Sigmoid colon (tissue), 6 donors: ENCODE measurements at regions not wholly inside any gene's neighbourhood (a gene's known extent, or its start where the extent isn't known, plus 50 kb on each side); places are given as distances from the start of the nearest gene placed in this dataset.

ENCODE experiments used
- DNase-seq: peaks from one replicate; pipeline ENCODE4 v3.0.0-alpha.2; 2019
- H3K27ac ChIP-seq, 4 donors: fragments of 200-600 bp; sonication (generic); one replicate each; pipeline ENCODE4 v1.5.1; 2016 to 2019; ENCODE audit warnings: mild to moderate bottlenecking in 1 of 4
- H3K27me3 ChIP-seq, 3 donors: fragments of 200-600 bp; sonication (generic); one replicate each; pipeline ENCODE4 v1.5.1; 2019; ENCODE audit warnings: mild to moderate bottlenecking in 1 of 3
- H3K36me3 ChIP-seq, 4 donors: fragments of 200-600 bp; sonication (generic); one replicate each; pipeline ENCODE4 v1.5.1; 2016 to 2019
- H3K4me1 ChIP-seq, 4 donors: fragments of 200-600 bp; sonication (generic); one replicate each; pipeline ENCODE4 v1.5.1; 2017 to 2019
- H3K4me3 ChIP-seq, 4 donors: fragments of 200-600 bp; sonication (generic); one replicate each; pipeline ENCODE4 v1.5.1; 2017 to 2019; ENCODE audit warnings: mild to moderate bottlenecking in 2 of 4, moderate library complexity in 1 of 4
- H3K9me3 ChIP-seq, 4 donors: fragments of 200-600 bp in 3 of 4; sonication (generic) in 3 of 4; one replicate each; pipeline versions ENCODE4 v1.5.1 to v1.6.1; 2013 to 2019
- CTCF ChIP-seq, 4 experiments: fragments of 450-650 bp in 3 of 4; fragments of 200-600 bp in 1 of 4; IDR thresholded peaks; one replicate each; pipeline ENCODE4 v1.5.1; 2016 to 2019; ENCODE audit warnings: antibody characterized with exemption in 4 of 4, mild to moderate bottlenecking in 3 of 4, moderate library complexity in 2 of 4
- EP300 ChIP-seq, 4 donors: sonication (generic); formaldehyde crosslinking; IDR thresholded peaks; one replicate each; pipeline ENCODE4 v1.6.1; 2017; ENCODE audit warnings: antibody characterized with exemption in 4 of 4
- POLR2A ChIP-seq, 2 donors: fragments of 450-650 bp; IDR thresholded peaks; one replicate each; pipeline ENCODE4 v1.6.1; 2016; ENCODE audit warnings: antibody characterized with exemption in 2 of 2, mild to moderate bottlenecking in 2 of 2, moderate library complexity in 2 of 2
- POLR2AphosphoS5 ChIP-seq, 4 donors: sonication (generic); formaldehyde crosslinking; IDR thresholded peaks; one replicate each; pipeline ENCODE4 v1.6.1; 2017; ENCODE audit warnings: antibody characterized with exemption in 4 of 4
- WGBS, 2 donors: extraction: QIAGEN DNeasy Blood & Tissue Kit; methylation state at CpG; one replicate each; pipeline ENCODE4 v1.1.7; 2013; 5-methylcytosine and 5-hydroxymethylcytosine counted together
- intact Hi-C: fragments of 100-400 bp; cut with DNase I; formaldehyde crosslinking; loops from one replicate; pipeline ENCODE4 v1.15.1; 2023
- donor health status: healthy with polysubstance abuse.
- donor health status: healthy.

DNA sequence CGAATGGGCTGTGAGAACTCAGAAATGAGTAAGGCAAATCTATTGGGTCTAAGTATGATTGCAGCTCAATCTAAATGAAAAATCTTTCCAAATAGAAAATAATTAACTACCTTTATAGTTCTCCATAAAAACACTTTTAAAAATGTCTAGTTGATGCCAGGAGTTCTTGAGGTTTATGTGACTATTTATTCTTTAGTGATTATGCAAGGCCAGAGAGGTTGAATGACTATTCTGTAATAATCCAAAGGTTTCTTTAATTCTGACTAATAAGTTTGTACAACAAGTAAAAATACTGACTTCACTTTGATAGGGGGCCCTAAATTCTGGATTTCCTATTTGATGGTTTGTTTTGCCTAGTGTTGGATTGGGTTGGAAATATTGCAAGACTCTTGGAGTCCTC is 461.2 kb downstream of the EPM2A start:
- no peaks in the 10 kb centered on the region for H3K36me3 ChIP-seq
- no peak for TF ChIP-seq POLR2A (IDR thresholded peaks at IDR 0.05)
- no peak for TF ChIP-seq EP300 (IDR thresholded peaks at IDR 0.05)
- no peak for TF ChIP-seq POLR2AphosphoS5 (IDR thresholded peaks at IDR 0.05)
- no peak for TF ChIP-seq CTCF (IDR thresholded peaks at IDR 0.05)
- H3K27ac ChIP-seq, result no peak overlapping the region
- WGBS, 2 donors, result 21 to 66% methylated on average over 1 of the region's 1 CpG
- H3K27me3 ChIP-seq, result no peaks in the 10 kb centered on the region
- no peak for DNase-seq
- no peak overlapping the region for H3K4me3 ChIP-seq
- intact Hi-C loops, result no loop called here
- no peaks in the 10 kb centered on the region for H3K9me3 ChIP-seq
- H3K4me1 ChIP-seq, result peaks cover 0 to 27% (median 19%) of the 10 kb centered on the region in 4 donors

DNA sequence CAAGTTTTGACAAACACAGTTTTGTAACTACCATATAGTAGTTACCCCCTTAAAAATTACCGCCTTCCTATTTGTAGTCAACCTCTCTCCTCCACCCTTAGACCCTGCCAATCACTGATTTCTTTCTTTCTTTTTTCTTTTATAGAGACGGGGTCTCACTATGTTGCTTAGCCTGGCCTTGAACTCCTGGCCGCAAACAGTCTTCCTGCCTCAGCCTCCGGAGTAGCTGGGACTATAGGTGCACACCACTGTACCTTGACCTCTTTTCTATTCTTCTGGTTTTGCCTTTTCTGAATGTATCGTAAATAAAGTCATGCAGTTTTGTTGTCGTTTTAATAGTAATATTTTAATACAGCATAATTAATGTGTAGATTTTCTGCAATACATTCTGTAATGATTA is 460.3 kb downstream of the EPM2A start:
- Histone ChIP-seq H3K9me3 (no peaks in the 10 kb centered on the region), H3K36me3 (no peaks in the 10 kb centered on the region), H3K27me3 (no peaks in the 10 kb centered on the region), H3K27ac (no peak overlapping the region), H3K4me3 (no peak overlapping the region), H3K4me1 (peaks cover 0 to 27% (median 19%) of the 10 kb centered on the region in 4 donors)
- TF ChIP-seq EP300 (IDR thresholded peaks at IDR 0.05) (no peak), POLR2A (IDR thresholded peaks at IDR 0.05) (no peak), CTCF (IDR thresholded peaks at IDR 0.05) (no peak), POLR2AphosphoS5 (IDR thresholded peaks at IDR 0.05) (no peak)
- intact Hi-C loops, result no loop called here
- no peak for DNase-seq
- 92 to 94% methylated on average over 6 of the region's 6 CpGs for WGBS, 2 donors

DNA sequence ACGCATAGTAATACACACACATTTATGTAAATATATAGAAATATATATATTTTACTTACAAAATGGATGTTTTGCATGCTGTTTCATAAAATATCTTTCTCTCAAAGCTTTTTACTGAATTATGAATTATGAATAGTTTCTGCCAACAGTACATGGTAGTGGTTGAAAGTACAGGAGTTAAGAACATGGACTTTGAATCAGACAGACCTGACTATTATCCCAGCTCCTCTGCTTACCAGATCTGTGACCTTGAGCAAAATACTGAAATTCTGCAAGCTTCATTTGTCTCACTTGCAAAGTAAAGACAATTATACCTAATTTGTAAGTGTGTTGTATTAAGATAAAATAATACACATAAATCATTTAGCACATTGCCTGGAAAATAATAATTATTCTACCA is 459.5 kb downstream of the EPM2A start:
- DNase-seq, result no peak

DNA sequence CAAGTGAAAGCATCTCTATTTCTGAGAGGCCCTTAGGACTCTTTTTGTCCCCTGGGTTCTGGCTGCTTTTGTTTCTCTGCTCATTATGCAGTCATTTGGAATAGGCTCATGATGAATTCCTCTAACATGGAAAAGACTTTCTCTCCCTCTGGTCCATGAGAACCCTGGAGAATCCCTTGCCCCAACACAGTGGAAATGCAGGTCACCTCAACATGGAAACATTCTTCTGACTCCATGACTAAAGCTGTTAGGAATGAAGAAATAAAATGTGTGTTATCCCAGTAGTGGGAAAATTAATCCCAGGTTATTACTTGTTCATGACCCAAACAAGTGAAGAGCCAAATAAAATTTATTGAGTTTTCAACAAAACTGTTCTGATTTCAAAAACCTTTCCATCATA is 458.6 kb downstream of the EPM2A start:
- H3K9me3 ChIP-seq, result no peaks in the 10 kb centered on the region
- peaks cover 0 to 13% (median 8%) of the 10 kb centered on the region in 4 donors for H3K4me1 ChIP-seq
- H3K4me3 ChIP-seq, result no peak overlapping the region
- intact Hi-C loops, result no loop called here
- no peak for DNase-seq
- H3K36me3 ChIP-seq, result no peaks in the 10 kb centered on the region
- no peak overlapping the region for H3K27ac ChIP-seq
- TF ChIP-seq POLR2A (IDR thresholded peaks at IDR 0.05), result no peak
- TF ChIP-seq POLR2AphosphoS5 (IDR thresholded peaks at IDR 0.05), result no peak
- TF ChIP-seq CTCF (IDR thresholded peaks at IDR 0.05), result no peak
- TF ChIP-seq EP300 (IDR thresholded peaks at IDR 0.05), result no peak
- H3K27me3 ChIP-seq, result no peaks in the 10 kb centered on the region

More for the DNA sequence above, 459.5 kb downstream of the EPM2A start:
- no peak for TF ChIP-seq CTCF (IDR thresholded peaks at IDR 0.05)
- no peak for TF ChIP-seq POLR2A (IDR thresholded peaks at IDR 0.05)
- TF ChIP-seq EP300 (IDR thresholded peaks at IDR 0.05), result no peak
- TF ChIP-seq POLR2AphosphoS5 (IDR thresholded peaks at IDR 0.05), result no peak
- Histone ChIP-seq H3K27ac (no peak overlapping the region), H3K36me3 (no peaks in the 10 kb centered on the region), H3K4me3 (no peak overlapping the region), H3K9me3 (no peaks in the 10 kb centered on the region), H3K27me3 (no peaks in the 10 kb centered on the region), H3K4me1 (peaks cover 0 to 22% (median 15%) of the 10 kb centered on the region in 4 donors)
- 92 to 96% methylated on average over 1 of the region's 1 CpG for WGBS, 2 donors
- intact Hi-C loops, result no loop called here

- intact Hi-C loops, result no loop called here
- Histone ChIP-seq H3K9me3 (no peaks in the 10 kb centered on the region), H3K4me1 (peaks cover 0 to 13% (median 8%) of the 10 kb centered on the region in 4 donors), H3K27me3 (no peaks in the 10 kb centered on the region), H3K36me3 (no peaks in the 10 kb centered on the region), H3K4me3 (no peak overlapping the region), H3K27ac (no peak overlapping the region)
- WGBS, 2 donors, result 84% methylated on average over 4 of the region's 4 CpGs
- TF ChIP-seq POLR2A (IDR thresholded peaks at IDR 0.05) (no peak), CTCF (IDR thresholded peaks at IDR 0.05) (no peak), POLR2AphosphoS5 (IDR thresholded peaks at IDR 0.05) (no peak), EP300 (IDR thresholded peaks at IDR 0.05) (no peak)
- DNase-seq, result no peak
These were observed 457.8 kb downstream of the EPM2A start for GRCh38 chr6:145277358-145278086.
